PC-3 (cell line): ENCODE measurements at regions not wholly inside any gene's neighbourhood (a gene's known extent, or its start where the extent isn't known, plus 50 kb on each side); places are given as distances from the start of the nearest gene placed in this dataset.

Experiments
- EZH2phosphoT487 ChIP-seq: fragments of 300-600 bp; sonication (generic); IDR thresholded peaks from 2 replicates; pipeline ENCODE4 v1.6.1; 2018; ENCODE audit warnings: mild to moderate bottlenecking, antibody characterized with exemption, low read length, borderline replicate concordance
- TF ChIP-seq, protein P1 (sequence below): fragments of 300-600 bp; sonication (generic); conservative IDR thresholded peaks from 2 replicates; pipeline ENCODE4 v1.5.1; 2017; ENCODE audit warnings: antibody characterized with exemption, low read depth, mild to moderate bottlenecking, low read length

DNA sequence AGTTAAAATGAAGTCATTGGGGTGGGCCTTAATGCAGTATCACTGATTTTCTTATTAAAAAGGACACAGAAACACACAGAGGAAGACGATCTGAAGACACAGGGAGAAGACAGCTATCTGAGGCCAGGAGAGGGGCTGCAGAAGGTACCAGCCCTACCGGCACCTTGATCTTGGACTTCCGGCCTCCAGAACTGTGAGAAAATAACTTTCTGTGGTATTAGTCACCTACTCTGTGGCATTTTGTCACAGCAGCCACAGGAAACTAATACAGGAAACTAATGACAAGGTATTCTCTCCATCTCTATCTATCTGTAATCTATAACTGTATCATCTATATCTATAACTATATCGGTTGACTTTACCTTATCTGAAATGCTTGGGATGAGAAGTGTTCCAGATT is 1149.5 kb downstream of the BCL11B start:
- TF ChIP-seq, protein P1, sequence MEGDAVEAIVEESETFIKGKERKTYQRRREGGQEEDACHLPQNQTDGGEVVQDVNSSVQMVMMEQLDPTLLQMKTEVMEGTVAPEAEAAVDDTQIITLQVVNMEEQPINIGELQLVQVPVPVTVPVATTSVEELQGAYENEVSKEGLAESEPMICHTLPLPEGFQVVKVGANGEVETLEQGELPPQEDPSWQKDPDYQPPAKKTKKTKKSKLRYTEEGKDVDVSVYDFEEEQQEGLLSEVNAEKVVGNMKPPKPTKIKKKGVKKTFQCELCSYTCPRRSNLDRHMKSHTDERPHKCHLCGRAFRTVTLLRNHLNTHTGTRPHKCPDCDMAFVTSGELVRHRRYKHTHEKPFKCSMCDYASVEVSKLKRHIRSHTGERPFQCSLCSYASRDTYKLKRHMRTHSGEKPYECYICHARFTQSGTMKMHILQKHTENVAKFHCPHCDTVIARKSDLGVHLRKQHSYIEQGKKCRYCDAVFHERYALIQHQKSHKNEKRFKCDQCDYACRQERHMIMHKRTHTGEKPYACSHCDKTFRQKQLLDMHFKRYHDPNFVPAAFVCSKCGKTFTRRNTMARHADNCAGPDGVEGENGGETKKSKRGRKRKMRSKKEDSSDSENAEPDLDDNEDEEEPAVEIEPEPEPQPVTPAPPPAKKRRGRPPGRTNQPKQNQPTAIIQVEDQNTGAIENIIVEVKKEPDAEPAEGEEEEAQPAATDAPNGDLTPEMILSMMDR, result no peak
- TF ChIP-seq EZH2phosphoT487, result no peak
